ENCODE measurements at regions not wholly inside any gene's neighbourhood (a gene's known extent, or its start where the extent isn't known, plus 50 kb on each side); places are given as distances from the start of the nearest gene placed in this dataset.
"Not testable (repeated sequence)": the region's sequence is repeated elsewhere in the genome, so short reads cannot be mapped to it uniquely, and the experiment has no call there.

GRCh38 chr6:15164855-15165254 is 81.0 kb upstream of the JARID2 start:
- DNase-seq; H3K4me1 Mint-ChIP-seq; H3K4me3 Mint-ChIP-seq; H3K36me3 Mint-ChIP-seq; ATAC-seq; H3K27ac Mint-ChIP-seq; CTCF ChIA-PET; H3K9me3 Mint-ChIP-seq (ENCODE audit: low read depth); H3K27me3 Mint-ChIP-seq: not testable (repeated sequence)

DNA sequence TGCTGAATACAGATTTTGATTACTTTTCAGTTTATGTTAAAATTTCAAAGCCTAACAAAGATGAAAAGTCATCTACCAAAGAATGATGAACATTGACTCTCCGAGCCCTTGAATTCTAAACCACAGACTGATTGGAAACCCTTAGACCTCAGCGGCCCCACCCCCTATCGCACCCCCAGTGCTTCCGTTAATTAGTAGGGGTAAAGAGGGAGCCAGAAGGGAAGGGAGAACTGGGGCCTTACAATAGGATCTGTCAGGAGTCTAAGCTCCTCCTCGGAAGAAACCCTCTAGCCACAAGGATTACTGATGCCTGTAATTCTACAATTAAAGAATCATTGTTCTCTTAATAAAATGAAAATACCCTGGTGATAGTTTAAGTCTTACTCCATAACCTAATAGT is 79.7 kb upstream of the JARID2 start:
- no peaks in the 10 kb centered on the region for H3K36me3 Mint-ChIP-seq
- H3K9me3 Mint-ChIP-seq (ENCODE audit: low read depth), result no peaks in the 10 kb centered on the region
- ATAC-seq (no peak), DNase-seq (no peak)
- H3K4me3 Mint-ChIP-seq, result no peak overlapping the region
- no peaks in the 10 kb centered on the region for H3K4me1 Mint-ChIP-seq
- CTCF ChIA-PET, result no interaction called here
- H3K27me3 Mint-ChIP-seq, result no peaks in the 10 kb centered on the region
- H3K27ac Mint-ChIP-seq, result no peak overlapping the region

GRCh38 chr6:15170126-15170525 is 75.7 kb upstream of the JARID2 start:
- Mint-ChIP-seq H3K9me3 (ENCODE audit: low read depth) (no peaks in the 10 kb centered on the region), H3K4me1 (no peaks in the 10 kb centered on the region), H3K27me3 (no peaks in the 10 kb centered on the region), H3K36me3 (no peaks in the 10 kb centered on the region), H3K27ac (no peak overlapping the region), H3K4me3 (no peak overlapping the region)
- CTCF ChIA-PET, result interaction anchor here (0.6 kb wide), 1 partner anchor 48 kb away, joined by 3 read pairs; no protein-coding TSS in a partner anchor
- ATAC-seq, result no peak
- DNase-seq, result no peak

DNA sequence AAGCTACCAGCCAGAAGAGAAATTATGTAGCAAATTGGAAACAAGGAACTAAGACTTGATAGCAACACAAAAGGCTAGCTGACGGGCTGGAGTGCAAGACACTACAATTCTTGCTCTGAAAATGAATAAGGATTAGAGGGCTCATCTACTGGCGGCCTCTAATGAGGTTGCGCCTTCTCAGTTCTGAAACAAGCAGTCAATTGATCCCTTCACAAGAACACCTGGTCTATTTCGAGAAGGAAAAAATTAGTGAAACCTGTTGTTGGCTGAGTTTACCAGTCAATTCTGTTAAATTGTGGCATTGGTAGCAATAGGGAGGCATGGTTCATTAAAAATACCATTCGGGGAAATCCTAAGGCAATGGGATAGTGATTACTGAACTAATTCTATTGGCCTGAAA is 74.8 kb upstream of the JARID2 start:
- CTCF ChIA-PET, result no interaction called here
- Mint-ChIP-seq H3K27me3 (no peaks in the 10 kb centered on the region), H3K9me3 (ENCODE audit: low read depth) (no peaks in the 10 kb centered on the region), H3K27ac (no peak overlapping the region), H3K36me3 (no peaks in the 10 kb centered on the region), H3K4me3 (no peak overlapping the region), H3K4me1 (no peaks in the 10 kb centered on the region)
- DNase-seq (no peak), ATAC-seq (no peak)

DNA sequence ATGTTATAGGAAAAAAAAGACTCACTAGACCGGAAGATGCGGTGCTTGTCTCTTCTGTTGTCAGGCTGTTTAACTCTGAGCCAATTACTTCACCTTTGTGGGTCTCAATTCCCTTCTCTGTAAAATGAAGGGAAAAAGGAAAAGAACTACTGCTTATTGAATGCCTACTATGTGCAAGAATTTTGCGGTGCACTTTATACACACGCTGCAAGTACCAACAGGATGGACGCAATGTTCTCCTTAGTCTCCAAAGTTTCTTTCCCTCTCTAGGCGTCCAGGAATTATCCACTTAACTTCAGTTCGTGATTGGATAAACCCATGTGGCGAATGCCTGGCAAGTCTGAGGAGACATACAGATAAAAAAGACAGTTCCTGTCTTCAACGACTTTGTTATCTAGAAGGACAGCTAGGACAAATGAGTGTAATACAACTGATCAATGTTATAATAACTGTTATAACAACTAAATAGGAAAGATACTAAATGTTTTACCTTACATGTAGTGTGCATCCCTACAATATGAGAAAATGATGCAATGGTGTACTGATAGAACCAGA is 69.0 kb upstream of the JARID2 start:
- ATAC-seq (no peak), DNase-seq (no peak)
- Mint-ChIP-seq H3K27me3 (peaks cover 3% of the 10 kb centered on the region), H3K4me3 (no peak overlapping the region), H3K9me3 (ENCODE audit: low read depth) (no peaks in the 10 kb centered on the region), H3K4me1 (no peaks in the 10 kb centered on the region), H3K27ac (no peak overlapping the region), H3K36me3 (no peaks in the 10 kb centered on the region)
- CTCF ChIA-PET, result no interaction called here

GRCh38 chr6:15183979-15184378 is 61.9 kb upstream of the JARID2 start:
- DNase-seq (no peak), ATAC-seq (no peak)
- Mint-ChIP-seq H3K4me1 (peaks cover 7% of the 10 kb centered on the region), H3K27me3 (no peaks in the 10 kb centered on the region), H3K4me3 (no peak overlapping the region), H3K27ac (no peak overlapping the region), H3K36me3 (peaks cover 1% of the 10 kb centered on the region), H3K9me3 (ENCODE audit: low read depth) (no peaks in the 10 kb centered on the region)
- CTCF ChIA-PET, result no interaction called here

GRCh38 chr6:15184441-15184861 is 61.4 kb upstream of the JARID2 start:
- H3K9me3 Mint-ChIP-seq (ENCODE audit: low read depth), result no peaks in the 10 kb centered on the region
- ATAC-seq (peak; percentile 47), DNase-seq (no peak)
- peaks cover 1% of the 10 kb centered on the region for H3K36me3 Mint-ChIP-seq
- H3K4me3 Mint-ChIP-seq, result no peak overlapping the region
- no peak overlapping the region for H3K27ac Mint-ChIP-seq
- peaks cover 7% of the 10 kb centered on the region for H3K4me1 Mint-ChIP-seq
- H3K27me3 Mint-ChIP-seq, result no peaks in the 10 kb centered on the region
- CTCF ChIA-PET, result no interaction called here

GRCh38 chr6:15185111-15185510 is 60.8 kb upstream of the JARID2 start:
- H3K36me3 Mint-ChIP-seq; ATAC-seq; H3K9me3 Mint-ChIP-seq (ENCODE audit: low read depth); DNase-seq; H3K4me3 Mint-ChIP-seq; H3K27me3 Mint-ChIP-seq; H3K27ac Mint-ChIP-seq; H3K4me1 Mint-ChIP-seq; CTCF ChIA-PET: not testable (repeated sequence)

- H3K27me3 Mint-ChIP-seq; H3K4me3 Mint-ChIP-seq; DNase-seq; CTCF ChIA-PET; H3K27ac Mint-ChIP-seq; H3K36me3 Mint-ChIP-seq; H3K4me1 Mint-ChIP-seq; ATAC-seq; H3K9me3 Mint-ChIP-seq (ENCODE audit: low read depth): not testable (repeated sequence)
Observed at GRCh38 chr6:15193451-15193850, 52.4 kb upstream of the JARID2 start.

DNA sequence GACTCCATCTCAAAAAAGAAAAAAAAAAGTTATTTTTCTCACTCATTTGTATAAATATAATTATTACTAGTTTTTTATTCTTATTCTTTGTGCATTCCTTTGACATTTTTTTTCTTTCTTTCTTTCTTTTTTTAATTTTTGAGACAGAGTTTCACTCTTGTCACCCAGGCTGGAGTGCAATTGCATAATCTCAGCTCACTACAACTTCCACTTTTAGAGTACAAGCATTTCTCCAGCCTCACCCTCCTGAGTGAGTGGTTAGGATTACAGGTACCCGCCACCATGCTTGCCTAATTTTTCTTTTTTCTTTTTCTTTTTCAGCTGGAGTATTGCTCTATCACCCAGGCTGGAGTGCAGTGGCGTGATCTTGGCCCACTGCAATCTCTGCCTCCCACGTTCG is 51.4 kb upstream of the JARID2 start:
- H3K27ac Mint-ChIP-seq, result no peak overlapping the region
- CTCF ChIA-PET, result no interaction called here
- no peaks in the 10 kb centered on the region for H3K36me3 Mint-ChIP-seq
- ATAC-seq, result no peak
- H3K9me3 Mint-ChIP-seq (ENCODE audit: low read depth), result no peaks in the 10 kb centered on the region
- no peaks in the 10 kb centered on the region for H3K4me1 Mint-ChIP-seq
- no peaks in the 10 kb centered on the region for H3K27me3 Mint-ChIP-seq
- H3K4me3 Mint-ChIP-seq, result no peak overlapping the region
- DNase-seq, result no peak
